ENCODE measurements at regions not wholly inside any gene's neighbourhood (a gene's known extent, or its start where the extent isn't known, plus 50 kb on each side); places are given as distances from the start of the nearest gene placed in this dataset.

DNA sequence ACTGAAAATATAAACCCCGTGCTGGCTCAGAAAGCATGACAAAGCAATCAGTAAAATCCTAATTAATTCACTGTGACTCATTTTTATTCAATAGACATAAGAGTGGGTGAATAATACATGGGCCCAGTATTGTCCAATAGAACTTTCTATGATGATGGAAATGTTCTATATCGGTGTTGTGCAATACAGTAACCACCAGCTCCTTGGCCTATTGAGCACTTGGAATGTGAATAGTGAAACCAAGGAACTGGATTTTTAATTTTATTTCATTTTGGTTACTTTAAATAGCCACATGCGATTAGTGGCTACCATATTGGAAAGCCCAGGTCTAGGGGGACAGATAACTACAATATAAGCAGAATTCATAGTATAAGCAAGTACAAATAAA is 69.8 kb upstream of the PPP2R3A start:
- Histone ChIP-seq H3K27ac (ENCODE audit: extremely low read depth, low read depth, low read length) (no peak overlapping the region), H3K9me1 (ENCODE audit: control insufficient read depth, insufficient read depth, low read length) (no peaks in the 10 kb centered on the region), H3K9me3 (replicated peaks; ENCODE audit: control insufficient read depth, insufficient read depth, low read depth, low read length) (no peaks in the 10 kb centered on the region), H3K36me3 (ENCODE audit: control insufficient read depth, insufficient read depth, low read length) (no peaks in the 10 kb centered on the region), H3K4me2 (ENCODE audit: insufficient read depth, low read length) (no peak overlapping the region), H3K4me1 (replicated peaks in 1 of 2; ENCODE audit: control insufficient read depth in 2 of 2, insufficient read depth in 2 of 2, low read length in 2 of 2) (no peaks in the 10 kb centered on the region), H3K4me3 (no peak overlapping the region), H2AFZ (ENCODE audit: low read depth, low read length) (no peak overlapping the region), H3K27me3 (ENCODE audit: control insufficient read depth in 2 of 2, insufficient read depth in 2 of 2, low read length in 2 of 2) (no peaks in the 10 kb centered on the region), H3K9ac (ENCODE audit: insufficient read depth in 1 of 2, low read depth in 2 of 2, low read length in 2 of 2) (no peak overlapping the region), H3K79me2 (ENCODE audit: control insufficient read depth, insufficient read depth, low read length) (no peaks in the 10 kb centered on the region), H4K20me1 (replicated peaks; ENCODE audit: control insufficient read depth, insufficient read depth, low read length) (no peaks in the 10 kb centered on the region)
- DNase-seq (ENCODE audit: extremely low read depth in 1 of 4, low spot score in 3 of 4) (no peak), FAIRE-seq (no peak), ATAC-seq (no peak)
- CTCF ChIA-PET (ENCODE audit: low intra/inter-chr PET ratio): interaction anchor here (0.5 to 1.6 kb wide), 3 partner anchors 148 to 1295 kb away, joined by 3 to 5 read pairs (median 3); partner anchors contain the start of gene EPHB1
- BruUV-seq (replicated peaks): no TSS peak
- POLR2A ChIA-PET: no interaction called here
- WGBS (ENCODE audit: insufficient coverage, low coverage, missing lambda C conversion rate): 4% methylated on average over 3 of the region's 3 CpGs
- in situ Hi-C loops (cut with MboI) (loop anchor here (25.0 kb wide), 1 partner anchor 1108 kb away; the partner anchor contains the start of gene EPHB1), intact Hi-C loops (cut with micrococcal nuclease) (loop anchor here (1.0 to 10.0 kb wide), 3 partner anchors 159 to 1291 kb away; partner anchors contain the start of gene EPHB1)
- TF ChIP-seq GTF3C2 (IDR thresholded peaks at IDR 0.05; ENCODE audit: borderline replicate concordance, extremely low read depth, insufficient read length) (no peak), HLTF (IDR thresholded peaks at IDR 0.05) (no peak), BCOR (IDR thresholded peaks at IDR 0.05) (no peak), SMAD3 (CRISPR knock-in tag; conservative IDR thresholded peaks at IDR 0.05) (no peak), MTA3 (IDR thresholded peaks at IDR 0.05; ENCODE audit: borderline replicate concordance) (no peak), CCNT2 (IDR thresholded peaks at IDR 0.05; ENCODE audit: borderline replicate concordance, extremely low read depth, insufficient read length, low read depth, low read length) (no peak), ZNF75A (CRISPR knock-in tag; IDR thresholded peaks at IDR 0.05) (no peak), MXI1 (IDR thresholded peaks at IDR 0.05; ENCODE audit: low read depth, low read length) (no peak), ZBTB33 (CRISPR knock-in tag; IDR thresholded peaks at IDR 0.05) (no peak), PATZ1 (CRISPR knock-in tag; IDR thresholded peaks at IDR 0.05; ENCODE audit: borderline replicate concordance) (no peak), XRCC3 (IDR thresholded peaks at IDR 0.05) (no peak), MITF (IDR thresholded peaks at IDR 0.05) (no peak), IFI16 (CRISPR knock-in tag; IDR thresholded peaks at IDR 0.05) (no peak)
- TF ChIP-seq, protein P1, sequence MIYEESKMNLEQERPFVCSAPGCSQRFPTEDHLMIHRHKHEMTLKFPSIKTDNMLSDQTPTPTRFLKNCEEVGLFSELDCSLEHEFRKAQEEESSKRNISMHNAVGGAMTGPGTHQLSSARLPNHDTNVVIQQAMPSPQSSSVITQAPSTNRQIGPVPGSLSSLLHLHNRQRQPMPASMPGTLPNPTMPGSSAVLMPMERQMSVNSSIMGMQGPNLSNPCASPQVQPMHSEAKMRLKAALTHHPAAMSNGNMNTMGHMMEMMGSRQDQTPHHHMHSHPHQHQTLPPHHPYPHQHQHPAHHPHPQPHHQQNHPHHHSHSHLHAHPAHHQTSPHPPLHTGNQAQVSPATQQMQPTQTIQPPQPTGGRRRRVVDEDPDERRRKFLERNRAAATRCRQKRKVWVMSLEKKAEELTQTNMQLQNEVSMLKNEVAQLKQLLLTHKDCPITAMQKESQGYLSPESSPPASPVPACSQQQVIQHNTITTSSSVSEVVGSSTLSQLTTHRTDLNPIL (CRISPR knock-in tag; IDR thresholded peaks at IDR 0.05): no peak

All from K562 (cell line).